ENCODE measurements at regions not wholly inside any gene's neighbourhood (a gene's known extent, or its start where the extent isn't known, plus 50 kb on each side); places are given as distances from the start of the nearest gene placed in this dataset.

DNA sequence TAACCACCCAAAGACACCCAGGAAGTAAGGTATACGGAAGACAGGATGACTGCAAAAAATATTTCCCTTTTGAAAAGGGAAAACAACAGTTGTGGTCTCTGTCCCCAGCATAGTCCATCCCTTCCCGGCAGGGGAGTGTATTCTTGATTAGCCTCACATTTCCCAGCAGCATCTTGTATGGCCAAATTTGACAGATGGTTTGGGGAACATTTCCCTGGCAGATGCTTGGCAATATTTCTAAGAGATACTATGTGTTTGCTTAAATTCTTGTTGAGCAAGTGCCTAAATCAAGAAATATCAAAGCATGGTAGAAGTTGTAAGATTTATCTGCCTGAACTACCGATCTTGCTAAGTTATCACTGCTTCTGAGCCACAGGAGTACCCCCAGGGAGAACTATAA, 56.9 kb upstream of the TPK1 start:
- Histone ChIP-seq H3K36me3 (ENCODE audit: control insufficient read depth in 1 of 2, insufficient read depth in 2 of 2, low read length in 2 of 2) (no peaks in the 10 kb centered on the region), H3K9ac (ENCODE audit: low read length) (no peak overlapping the region), H3K79me2 (ENCODE audit: insufficient read depth, low read length) (no peaks in the 10 kb centered on the region), H4K20me1 (ENCODE audit: insufficient read depth) (no peaks in the 10 kb centered on the region), H3K9me2 (ENCODE audit: insufficient read depth) (no peaks in the 10 kb centered on the region), H3K27ac (ENCODE audit: low read depth, low read length) (no peak overlapping the region), H3K4me3 (replicated peaks in 1 of 2; ENCODE audit: low read depth in 1 of 2, low read length in 2 of 2) (no peak overlapping the region), H3K9me3 (ENCODE audit: control insufficient read depth in 1 of 2, insufficient read depth in 1 of 2, low read depth in 1 of 2, low read length in 2 of 2) (no peaks in the 10 kb centered on the region), H3K4me2 (ENCODE audit: low read length) (no peak overlapping the region), H2AFZ (ENCODE audit: low read depth, low read length, poor library complexity, severe bottlenecking) (no peak overlapping the region), H3K4me1 (ENCODE audit: control insufficient read depth in 1 of 2, insufficient read depth in 2 of 2, low read length in 2 of 2) (no peaks in the 10 kb centered on the region), H3K27me3 (ENCODE audit: insufficient read depth, low read length) (peaks cover 4% of the 10 kb centered on the region; the same call in 1 of the 2 replicates)
- TF ChIP-seq YY1 (IDR thresholded peaks at IDR 0.05; ENCODE audit: extremely low read depth, insufficient replicate concordance, low read depth, low read length) (no peak), ATF3 (IDR thresholded peaks at IDR 0.05) (no peak), SP1 (IDR thresholded peaks at IDR 0.05; ENCODE audit: low read depth) (no peak), JUND (IDR thresholded peaks at IDR 0.05) (no peak), POLR2AphosphoS5 (IDR thresholded peaks at IDR 0.05; ENCODE audit: low read depth, low read length) (no peak), CTCF (IDR thresholded peaks at IDR 0.05 in 2 of 3, conservative IDR thresholded peaks at IDR 0.05 in 1 of 3; ENCODE audit: borderline replicate concordance in 1 of 3, insufficient read depth in 1 of 3, low read depth in 2 of 3, low read length in 2 of 3) (no peak)
- intact Hi-C loops (cut with micrococcal nuclease): no loop called here
- POLR2A ChIA-PET: no interaction called here
- RAD21 ChIA-PET (ENCODE audit: low non-redundant PET in 1 of 2, low total read pairs in 2 of 2, uncharacterized antibody in 2 of 2, unreplicated experiment in 2 of 2): no interaction called here
- ATAC-seq: no peak
- BruUV-seq (replicated peaks): no TSS peak
- CTCF ChIA-PET: no interaction called here
- DNase-seq (ENCODE audit: low read depth, low spot score): no peak

All from HCT116 (cell line).